ENCODE measurements at regions not wholly inside any gene's neighbourhood (a gene's known extent, or its start where the extent isn't known, plus 50 kb on each side); places are given as distances from the start of the nearest gene placed in this dataset.

DNA sequence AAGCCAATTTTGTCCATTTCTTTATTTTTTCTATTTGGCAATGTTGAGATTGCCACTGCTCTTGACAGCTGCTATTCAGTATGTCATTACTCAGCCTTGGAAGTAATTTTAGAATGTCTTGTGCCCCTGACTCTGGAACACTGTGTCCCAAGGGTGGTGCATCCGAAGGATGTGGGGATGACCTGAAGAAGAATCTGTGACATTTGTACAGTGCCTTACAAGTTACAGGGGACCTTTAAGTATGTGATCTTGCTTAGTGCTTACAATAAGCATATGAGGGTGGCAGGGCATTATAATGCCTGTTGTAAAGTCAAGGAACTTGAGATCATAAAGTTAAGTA is 239.5 kb downstream of the REEP3 start:
- peaks cover 25% of the 10 kb centered on the region for H3K4me1 ChIP-seq (ENCODE audit: insufficient read depth, low read length, poor library complexity, severe bottlenecking)
- intact Hi-C loops (cut with micrococcal nuclease; ENCODE audit: unreplicated experiment): loop anchor here (5.0 to 10.0 kb wide), 2 partner anchors 33 to 1166 kb away; no protein-coding TSS in a partner anchor
- no peak for TF ChIP-seq CTCF (conservative IDR thresholded peaks at IDR 0.05; ENCODE audit: low read depth, low read length)
- no peak for TF ChIP-seq EZH2 (IDR thresholded peaks at IDR 0.05; ENCODE audit: borderline replicate concordance, low read depth, low read length, poor library complexity, severe bottlenecking)
- CTCF ChIA-PET: no interaction called here
- POLR2A ChIA-PET (ENCODE audit: low non-redundant PET): no interaction called here
- H3K4me3 ChIP-seq (ENCODE audit: low read depth, low read length, poor library complexity, severe bottlenecking): no peak overlapping the region
- H3K27me3 ChIP-seq (replicated peaks; ENCODE audit: insufficient read depth, low read depth, low read length, poor library complexity): no peaks in the 10 kb centered on the region
- no peak overlapping the region for H3K27ac ChIP-seq (ENCODE audit: low read depth, low read length, poor library complexity, severe bottlenecking)
- H3K36me3 ChIP-seq (ENCODE audit: insufficient read depth, low read length, poor library complexity, severe bottlenecking): no peaks in the 10 kb centered on the region
- no peaks in the 10 kb centered on the region for H3K9me3 ChIP-seq (ENCODE audit: low read depth, low read length, poor library complexity, severe bottlenecking)
- DNase-seq (ENCODE audit: low spot score): no peak
- BruUV-seq (replicated peaks): no TSS peak

DNA sequence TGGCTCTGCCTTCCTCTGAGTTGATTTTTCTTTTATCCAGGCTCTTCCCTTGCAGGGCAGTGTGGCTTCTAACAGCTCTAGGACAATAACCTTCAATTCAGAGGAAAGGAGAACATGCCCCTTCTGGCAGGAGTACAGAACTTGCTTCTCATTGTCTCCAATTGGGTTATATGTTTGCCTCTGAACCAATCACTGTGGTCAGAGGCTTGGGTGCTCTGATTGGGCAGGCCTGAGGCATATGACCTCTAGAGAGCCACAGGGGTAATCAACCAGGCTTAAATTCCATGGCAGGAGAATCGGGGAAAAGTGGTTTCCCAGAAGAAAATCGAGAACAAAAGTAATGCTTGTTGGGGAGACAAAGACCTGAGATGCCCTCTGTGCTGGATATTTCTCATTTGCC is 240.0 kb downstream of the REEP3 start:
- Histone ChIP-seq H3K4me3 (ENCODE audit: low read depth, low read length, poor library complexity, severe bottlenecking) (no peak overlapping the region), H3K27ac (ENCODE audit: low read depth, low read length, poor library complexity, severe bottlenecking) (no peak overlapping the region), H3K9me3 (ENCODE audit: low read depth, low read length, poor library complexity, severe bottlenecking) (no peaks in the 10 kb centered on the region), H3K36me3 (ENCODE audit: insufficient read depth, low read length, poor library complexity, severe bottlenecking) (no peaks in the 10 kb centered on the region), H3K4me1 (ENCODE audit: insufficient read depth, low read length, poor library complexity, severe bottlenecking) (peaks cover 25% of the 10 kb centered on the region), H3K27me3 (replicated peaks; ENCODE audit: insufficient read depth, low read depth, low read length, poor library complexity) (no peaks in the 10 kb centered on the region)
- ChIA-PET CTCF (no interaction called here), POLR2A (ENCODE audit: low non-redundant PET) (no interaction called here)
- intact Hi-C loops (cut with micrococcal nuclease; ENCODE audit: unreplicated experiment): loop anchor here (5.0 to 10.0 kb wide), 2 partner anchors 34 to 1166 kb away; no protein-coding TSS in a partner anchor
- TF ChIP-seq EZH2 (IDR thresholded peaks at IDR 0.05; ENCODE audit: borderline replicate concordance, low read depth, low read length, poor library complexity, severe bottlenecking) (no peak), CTCF (conservative IDR thresholded peaks at IDR 0.05; ENCODE audit: low read depth, low read length) (no peak)
- no peak for DNase-seq (ENCODE audit: low spot score)
- BruUV-seq (replicated peaks): no TSS peak

- TF ChIP-seq EZH2 (IDR thresholded peaks at IDR 0.05; ENCODE audit: borderline replicate concordance, low read depth, low read length, poor library complexity, severe bottlenecking): no peak
- TF ChIP-seq CTCF (conservative IDR thresholded peaks at IDR 0.05; ENCODE audit: low read depth, low read length): no peak
- intact Hi-C loops (cut with micrococcal nuclease; ENCODE audit: unreplicated experiment): loop anchor here (5.0 to 10.0 kb wide), 2 partner anchors 36 to 1169 kb away; no protein-coding TSS in a partner anchor
- Histone ChIP-seq H3K36me3 (ENCODE audit: insufficient read depth, low read length, poor library complexity, severe bottlenecking) (no peaks in the 10 kb centered on the region), H3K27ac (ENCODE audit: low read depth, low read length, poor library complexity, severe bottlenecking) (no peak overlapping the region), H3K27me3 (replicated peaks; ENCODE audit: insufficient read depth, low read depth, low read length, poor library complexity) (no peaks in the 10 kb centered on the region), H3K9me3 (ENCODE audit: low read depth, low read length, poor library complexity, severe bottlenecking) (no peaks in the 10 kb centered on the region), H3K4me1 (ENCODE audit: insufficient read depth, low read length, poor library complexity, severe bottlenecking) (peaks cover 35% of the 10 kb centered on the region), H3K4me3 (ENCODE audit: low read depth, low read length, poor library complexity, severe bottlenecking) (no peak overlapping the region)
- POLR2A ChIA-PET (ENCODE audit: low non-redundant PET): no interaction called here
- no peak for DNase-seq (ENCODE audit: low spot score)
- BruUV-seq (replicated peaks): no TSS peak
- CTCF ChIA-PET: no interaction called here
These were observed 242.5 kb downstream of the REEP3 start for GRCh38 chr10:63763744-63764143.

Measured in A673 (cell line).